Ovary (tissue), 3 donors: ENCODE measurements at regions not wholly inside any gene's neighbourhood (a gene's known extent, or its start where the extent isn't known, plus 50 kb on each side); places are given as distances from the start of the nearest gene placed in this dataset.

Source experiments
- EP300 ChIP-seq: sonication (generic); formaldehyde crosslinking; IDR thresholded peaks from one replicate; pipeline ENCODE4 v1.6.1; 2017; ENCODE audit warnings: antibody characterized with exemption
- POLR2A ChIP-seq: fragments of 450-650 bp; IDR thresholded peaks from one replicate; pipeline ENCODE4 v1.6.1; 2017; ENCODE audit warnings: antibody characterized with exemption, mild to moderate bottlenecking, moderate library complexity
- TF ChIP-seq, protein P1 (sequence below), 3 donors: fragments of 450-650 bp in 2 of 3; fragments of 200-600 bp in 1 of 3; IDR thresholded peaks; one replicate each; pipeline versions ENCODE4 v1.5.1 to v1.8.0; 2016 to 2022; ENCODE audit warnings: antibody characterized with exemption in 3 of 3, mild to moderate bottlenecking in 1 of 3
- donor health status: DM: no; HTN: no; CAD: no.

GRCh38 chr3:28139967-28140634 lies 101.3 kb upstream of the CMC1 start:
- TF ChIP-seq, protein P1, sequence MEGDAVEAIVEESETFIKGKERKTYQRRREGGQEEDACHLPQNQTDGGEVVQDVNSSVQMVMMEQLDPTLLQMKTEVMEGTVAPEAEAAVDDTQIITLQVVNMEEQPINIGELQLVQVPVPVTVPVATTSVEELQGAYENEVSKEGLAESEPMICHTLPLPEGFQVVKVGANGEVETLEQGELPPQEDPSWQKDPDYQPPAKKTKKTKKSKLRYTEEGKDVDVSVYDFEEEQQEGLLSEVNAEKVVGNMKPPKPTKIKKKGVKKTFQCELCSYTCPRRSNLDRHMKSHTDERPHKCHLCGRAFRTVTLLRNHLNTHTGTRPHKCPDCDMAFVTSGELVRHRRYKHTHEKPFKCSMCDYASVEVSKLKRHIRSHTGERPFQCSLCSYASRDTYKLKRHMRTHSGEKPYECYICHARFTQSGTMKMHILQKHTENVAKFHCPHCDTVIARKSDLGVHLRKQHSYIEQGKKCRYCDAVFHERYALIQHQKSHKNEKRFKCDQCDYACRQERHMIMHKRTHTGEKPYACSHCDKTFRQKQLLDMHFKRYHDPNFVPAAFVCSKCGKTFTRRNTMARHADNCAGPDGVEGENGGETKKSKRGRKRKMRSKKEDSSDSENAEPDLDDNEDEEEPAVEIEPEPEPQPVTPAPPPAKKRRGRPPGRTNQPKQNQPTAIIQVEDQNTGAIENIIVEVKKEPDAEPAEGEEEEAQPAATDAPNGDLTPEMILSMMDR (IDR thresholded peaks at IDR 0.05): no peak
- TF ChIP-seq POLR2A (no peak), EP300 (no peak)
